GM12878 (cell line): ENCODE measurements at regions not wholly inside any gene's neighbourhood (a gene's known extent, or its start where the extent isn't known, plus 50 kb on each side); places are given as distances from the start of the nearest gene placed in this dataset.

Source experiments
- CEBPB ChIP-seq, 2 experiments: fragments of 150-350 bp in 1 of 2; IDR thresholded peaks; 2 replicates each; pipeline ENCODE4 v1.6.1; 2012 to 2014; ENCODE audit warnings: low read depth in 2 of 2, low read length in 2 of 2, borderline replicate concordance in 1 of 2, inconsistent platforms in 1 of 2
- CTCF ChIP-seq, 3 experiments: IDR thresholded peaks in 2 of 3; conservative IDR thresholded peaks in 1 of 3; 2 replicates each; pipeline ENCODE4 v1.5.1; 2011; ENCODE audit warnings: low read depth in 3 of 3, low read length in 3 of 3, mild to moderate bottlenecking in 3 of 3, control low read depth in 2 of 3, moderate library complexity in 2 of 3, inconsistent platforms in 1 of 3, mixed read lengths in 1 of 3; ENCODE audit not compliant: control insufficient read depth in 2 of 3, insufficient read depth in 1 of 3; ENCODE audit errors: extremely low read depth in 1 of 3
- EZH2 ChIP-seq: IDR thresholded peaks from 2 replicates; pipeline ENCODE4 v1.6.1; 2012; ENCODE audit warnings: low read depth, mild to moderate bottlenecking, control low read depth, inconsistent platforms, low read length, borderline replicate concordance; ENCODE audit not compliant: control insufficient read depth
- POLR2A ChIP-seq: IDR thresholded peaks from 2 replicates; pipeline ENCODE4 v1.6.1; 2011; ENCODE audit warnings: low read depth, mild to moderate bottlenecking, low read length
- STAT1 ChIP-seq: fragments of 450-650 bp; conservative IDR thresholded peaks from 2 replicates; pipeline ENCODE4 v1.6.1; 2014; ENCODE audit warnings: antibody characterized with exemption, mild to moderate bottlenecking
- ZNF274 ChIP-seq: IDR thresholded peaks from one replicate; pipeline ENCODE4 v1.8.0; 2011; ENCODE audit not compliant: insufficient read length, insufficient read depth

DNA sequence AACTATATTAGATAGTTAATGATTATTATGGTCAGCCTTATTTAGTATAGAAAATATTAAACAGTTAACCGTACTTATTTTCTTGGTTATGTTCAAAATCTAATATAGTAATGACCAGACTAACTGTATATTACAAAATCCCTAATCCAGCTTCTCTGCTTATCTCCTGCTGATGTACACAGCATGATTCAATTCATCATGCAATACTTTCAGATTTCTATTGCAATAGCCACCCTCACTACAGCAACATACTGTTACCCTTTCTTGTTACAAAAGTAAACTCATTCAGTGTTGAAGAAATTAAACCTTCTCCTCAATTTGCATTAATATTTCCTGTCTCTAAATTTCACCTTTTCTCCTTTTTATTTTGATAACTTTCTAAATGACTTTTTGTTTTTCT lies 1375.0 kb upstream of the NUDT12 start:
- TF ChIP-seq CTCF (IDR thresholded peaks at IDR 0.05 in 2 of 3, conservative IDR thresholded peaks at IDR 0.05 in 1 of 3; ENCODE audit: control insufficient read depth in 2 of 3, extremely low read depth in 1 of 3, insufficient read depth in 1 of 3, low read depth in 3 of 3, low read length in 3 of 3) (no peak), CEBPB (IDR thresholded peaks at IDR 0.05; ENCODE audit: borderline replicate concordance in 1 of 2, low read depth in 2 of 2, low read length in 2 of 2) (no peak), EZH2 (no peak), POLR2A (no peak), ZNF274 (no peak), STAT1 (no peak)
